AG04450 (cell line): ENCODE measurements at regions not wholly inside any gene's neighbourhood (a gene's known extent, or its start where the extent isn't known, plus 50 kb on each side); places are given as distances from the start of the nearest gene placed in this dataset. TPM values are rescaled to one million over a fixed set of nuclear protein-coding genes. Genes with fewer than 3 reads are reported as not detected.
"Not testable (repeated sequence)": the region's sequence is repeated elsewhere in the genome, so short reads cannot be mapped to it uniquely, and the experiment has no call there.

Source experiments
- CTCF ChIA-PET: fragments of 300-600, 350-600 bp; formaldehyde crosslinking; extraction: SDS; loops from one replicate; lab custom pipeline; 2022; ENCODE audit warnings: antibody characterized with exemption, inconsistent platforms; lab: Charles Lee
- POLR2A ChIA-PET: fragments of 350-600 bp; formaldehyde crosslinking; extraction: SDS; loops from one replicate; lab custom pipeline; 2021; ENCODE audit warnings: antibody characterized with exemption, inconsistent platforms; lab: Yijun Ruan, JAX
- DNase-seq: peaks from one replicate; pipeline ENCODE4 v3.0.0-alpha.2; 2011; ENCODE audit warnings: low read depth, low spot score
- H3K27ac ChIP-seq: one replicate; pipeline ENCODE4 v1.5.1; 2012; ENCODE audit warnings: low read depth, low read length, control low read depth
- H3K27me3 ChIP-seq: one replicate; pipeline ENCODE4 v1.6.0; 2012; ENCODE audit warnings: low read length; ENCODE audit not compliant: control insufficient read depth, insufficient read depth
- H3K4me3 ChIP-seq: 2 replicates; pipeline ENCODE4 v1.5.1; 2011; ENCODE audit warnings: mild to moderate bottlenecking, low read depth, low read length, control low read depth
- H3K9me3 ChIP-seq: 2 replicates; pipeline ENCODE4 v1.5.1; 2012; ENCODE audit warnings: low read length; ENCODE audit not compliant: control insufficient read depth, insufficient read depth
- small RNA-seq: library from RNA; depleted of rRNA; stranded (forward); fragments of <200 nt; gene quantifications from one replicate; pipeline ENCODE3, GENCODE V24; 2012; ENCODE audit warnings: low read depth; ENCODE audit not compliant: insufficient read length
- TF ChIP-seq, protein P1 (sequence below): IDR thresholded peaks from 2 replicates; pipeline ENCODE4 v1.5.1; 2011; ENCODE audit warnings: low read depth, low read length, control low read depth, inconsistent platforms

DNA sequence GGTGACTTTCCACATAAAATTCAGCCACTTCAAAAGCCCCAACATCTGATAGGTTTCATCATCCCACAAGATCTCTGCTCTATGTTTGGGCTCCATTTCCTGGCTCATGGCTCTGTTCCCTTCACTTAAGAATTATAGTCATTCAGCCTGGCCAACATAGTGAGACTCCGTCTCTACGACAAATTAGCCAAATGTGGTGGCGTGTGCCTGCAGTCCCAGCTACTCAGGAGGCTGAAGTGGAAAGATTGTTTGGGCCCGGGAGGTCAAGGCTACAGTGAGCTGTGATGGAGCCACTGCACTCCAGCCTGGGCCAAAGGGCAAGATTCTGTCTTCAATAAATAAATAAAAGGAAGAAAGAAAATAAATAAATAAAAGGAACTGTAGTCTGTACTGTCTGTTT, 57.9 kb upstream of the CTSV start:
- Histone ChIP-seq H3K9me3 (no peaks in the 10 kb centered on the region), H3K27me3 (no peaks in the 10 kb centered on the region), H3K4me3 (no peak overlapping the region), H3K27ac (no peak overlapping the region)
- ChIA-PET POLR2A (no interaction called here), CTCF (no interaction called here)
- no peak for DNase-seq
- TF ChIP-seq, protein P1, sequence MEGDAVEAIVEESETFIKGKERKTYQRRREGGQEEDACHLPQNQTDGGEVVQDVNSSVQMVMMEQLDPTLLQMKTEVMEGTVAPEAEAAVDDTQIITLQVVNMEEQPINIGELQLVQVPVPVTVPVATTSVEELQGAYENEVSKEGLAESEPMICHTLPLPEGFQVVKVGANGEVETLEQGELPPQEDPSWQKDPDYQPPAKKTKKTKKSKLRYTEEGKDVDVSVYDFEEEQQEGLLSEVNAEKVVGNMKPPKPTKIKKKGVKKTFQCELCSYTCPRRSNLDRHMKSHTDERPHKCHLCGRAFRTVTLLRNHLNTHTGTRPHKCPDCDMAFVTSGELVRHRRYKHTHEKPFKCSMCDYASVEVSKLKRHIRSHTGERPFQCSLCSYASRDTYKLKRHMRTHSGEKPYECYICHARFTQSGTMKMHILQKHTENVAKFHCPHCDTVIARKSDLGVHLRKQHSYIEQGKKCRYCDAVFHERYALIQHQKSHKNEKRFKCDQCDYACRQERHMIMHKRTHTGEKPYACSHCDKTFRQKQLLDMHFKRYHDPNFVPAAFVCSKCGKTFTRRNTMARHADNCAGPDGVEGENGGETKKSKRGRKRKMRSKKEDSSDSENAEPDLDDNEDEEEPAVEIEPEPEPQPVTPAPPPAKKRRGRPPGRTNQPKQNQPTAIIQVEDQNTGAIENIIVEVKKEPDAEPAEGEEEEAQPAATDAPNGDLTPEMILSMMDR = no peak

DNA sequence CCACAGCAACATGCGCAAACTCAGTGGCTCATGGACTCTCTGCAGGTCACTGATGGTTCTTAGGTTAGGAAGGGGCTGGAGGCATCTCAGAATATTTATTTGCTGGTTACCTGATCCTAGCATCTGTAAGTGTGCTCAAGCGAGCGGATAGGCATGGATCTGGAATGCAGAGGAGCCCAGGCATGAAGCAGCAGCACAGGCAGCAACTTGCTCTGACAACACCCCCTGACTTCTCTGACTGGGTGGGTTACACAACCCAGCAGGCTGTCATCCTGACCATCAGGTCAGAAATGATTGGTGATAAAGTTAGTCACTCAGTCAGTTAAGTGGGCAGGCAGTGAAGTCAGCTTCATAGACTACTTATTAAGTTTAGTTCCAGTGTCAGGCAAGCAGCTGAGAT, 50.4 kb upstream of the CTSV start:
- H3K4me3 ChIP-seq, H3K27ac ChIP-seq, DNase-seq, POLR2A ChIA-PET, CTCF ChIA-PET, H3K9me3 ChIP-seq, H3K27me3 ChIP-seq: not testable (repeated sequence)

Small RNA genes lying in the stretch of these regions (small RNA-seq; reads per million reads assigned to genes)
- gene RNU6-798P = not detected
